Subcutaneous abdominal adipose tissue (tissue), 5 donors: ENCODE measurements at regions not wholly inside any gene's neighbourhood (a gene's known extent, or its start where the extent isn't known, plus 50 kb on each side); places are given as distances from the start of the nearest gene placed in this dataset.

Experiments
- H3K27ac ChIP-seq: one replicate; pipeline ENCODE4 v1.7.0; 2013; ENCODE audit warnings: low read depth, mild to moderate bottlenecking, inconsistent platforms, low read length, moderate library complexity
- H3K27me3 ChIP-seq, 5 donors: one replicate each; pipeline ENCODE4 v1.7.0; 2013; ENCODE audit warnings: low read length in 5 of 5, inconsistent platforms in 1 of 5; ENCODE audit not compliant: control insufficient read depth in 5 of 5, insufficient read depth in 4 of 5
- H3K36me3 ChIP-seq, 5 donors: one replicate each; pipeline ENCODE4 v1.7.0; 2013; ENCODE audit warnings: low read length in 5 of 5; ENCODE audit not compliant: control insufficient read depth in 5 of 5, insufficient read depth in 5 of 5
- H3K4me1 ChIP-seq, 5 donors: one replicate each; pipeline ENCODE4 v1.7.0; 2013; ENCODE audit warnings: low read length in 5 of 5, mild to moderate bottlenecking in 3 of 5, moderate library complexity in 1 of 5; ENCODE audit not compliant: control insufficient read depth in 5 of 5, insufficient read depth in 5 of 5
- H3K4me3 ChIP-seq, 5 donors: one replicate each; pipeline ENCODE4 v1.7.0; 2013; ENCODE audit warnings: low read length in 5 of 5, low read depth in 1 of 5
- H3K9ac ChIP-seq, 5 donors: one replicate each; pipeline ENCODE4 v1.7.0; 2013; ENCODE audit warnings: low read length in 5 of 5, mild to moderate bottlenecking in 4 of 5, moderate library complexity in 3 of 5
- H3K9me3 ChIP-seq, 5 donors: one replicate each; pipeline ENCODE4 v1.7.0; 2013; ENCODE audit warnings: low read length in 5 of 5; ENCODE audit not compliant: control insufficient read depth in 5 of 5
- donor health status: healthy.
- donor health status: healthy.
- donor health status: healthy.
- donor health status: healthy.
- donor health status: healthy.

- no peaks in the 10 kb centered on the region for H3K9me3 ChIP-seq
- no peak overlapping the region for H3K27ac ChIP-seq
- H3K36me3 ChIP-seq, result no peaks in the 10 kb centered on the region
- H3K4me3 ChIP-seq, result no peak overlapping the region
- H3K9ac ChIP-seq, result no peak overlapping the region
- H3K4me1 ChIP-seq, result no peaks in the 10 kb centered on the region
- H3K27me3 ChIP-seq, result peaks cover 10 to 44% (median 22%) of the 10 kb centered on the region in 5 donors
These were observed 601.7 kb downstream of the NPHP4 start for GRCh38 chr1:5390504-5390903.

DNA sequence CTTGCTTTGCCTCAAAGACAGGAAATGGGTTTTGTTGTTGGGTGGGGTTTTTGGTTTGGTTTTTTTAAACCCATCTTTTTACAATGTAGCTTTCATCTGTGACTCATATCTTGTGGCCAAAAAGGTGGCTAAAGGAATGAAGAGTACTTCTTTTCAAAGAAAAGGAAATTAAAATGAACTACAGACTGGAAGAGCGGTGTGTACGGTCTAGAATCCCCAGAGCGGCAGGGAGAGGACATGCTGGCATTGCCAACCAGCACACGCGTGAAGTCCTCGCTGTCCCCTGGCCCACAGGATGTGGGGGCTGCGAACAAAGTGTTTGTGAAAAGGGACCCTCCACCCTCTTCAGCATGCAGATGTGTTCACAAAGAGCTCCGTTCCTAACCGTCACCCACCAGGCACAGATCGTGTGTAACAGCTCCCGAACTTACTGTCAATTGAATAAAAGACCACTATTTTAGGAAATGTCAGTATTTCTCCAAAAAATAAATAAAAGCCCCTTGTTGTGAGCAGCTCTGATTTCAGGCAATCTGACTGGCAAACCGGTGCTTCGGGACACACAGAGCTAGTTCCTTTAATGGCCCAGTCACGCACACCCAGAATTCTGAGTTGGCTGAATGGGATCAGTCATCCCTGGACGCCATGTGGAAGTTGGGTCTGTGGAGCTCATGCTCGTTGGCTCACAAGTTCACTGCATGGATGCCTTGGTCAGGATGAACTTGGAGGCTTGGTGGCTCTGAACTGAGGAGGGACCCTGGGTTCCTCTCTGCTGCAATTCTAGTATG is 602.9 kb downstream of the NPHP4 start:
- Histone ChIP-seq H3K4me1 (no peaks in the 10 kb centered on the region), H3K27me3 (peaks cover 15 to 44% (median 32%) of the 10 kb centered on the region in 5 donors), H3K36me3 (no peaks in the 10 kb centered on the region), H3K9ac (no peak overlapping the region), H3K9me3 (no peaks in the 10 kb centered on the region), H3K4me3 (no peak overlapping the region), H3K27ac (no peak overlapping the region)

GRCh38 chr1:5388622-5389021 is 603.6 kb downstream of the NPHP4 start:
- Histone ChIP-seq H3K9ac (no peak overlapping the region), H3K27ac (no peak overlapping the region), H3K27me3 (peaks cover 15 to 44% (median 32%) of the 10 kb centered on the region in 5 donors)

DNA sequence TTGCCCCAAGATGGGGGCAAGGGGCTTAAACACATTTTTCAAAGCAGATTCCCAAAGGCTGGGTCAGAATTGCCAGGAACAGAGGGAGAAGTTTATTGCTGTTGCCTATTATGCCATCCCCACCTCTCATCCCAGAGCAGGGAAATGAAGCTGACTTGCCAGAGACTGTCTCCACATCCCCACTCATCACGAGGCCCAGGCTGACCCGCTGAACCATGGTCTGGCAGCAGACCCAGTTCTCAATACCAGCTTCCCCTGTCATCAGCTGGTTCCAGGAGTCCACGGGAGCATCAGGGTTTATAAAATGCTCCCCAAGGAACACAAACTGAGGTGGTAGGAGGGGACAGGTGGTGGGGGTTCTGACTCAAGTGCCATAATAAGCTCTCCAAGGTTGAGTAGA is 605.9 kb downstream of the NPHP4 start:
- Histone ChIP-seq H3K9ac (no peak overlapping the region), H3K9me3 (no peaks in the 10 kb centered on the region), H3K4me3 (no peak overlapping the region), H3K4me1 (no peaks in the 10 kb centered on the region), H3K36me3 (no peaks in the 10 kb centered on the region), H3K27me3 (peaks cover 6 to 42% (median 36%) of the 10 kb centered on the region in 5 donors), H3K27ac (no peak overlapping the region)

More at GRCh38 chr1:5388622-5389021, 603.6 kb downstream of the NPHP4 start:
- Histone ChIP-seq H3K4me3 (no peak overlapping the region), H3K36me3 (no peaks in the 10 kb centered on the region), H3K9me3 (no peaks in the 10 kb centered on the region), H3K4me1 (no peaks in the 10 kb centered on the region)

GRCh38 chr1:5385956-5386355 is 606.3 kb downstream of the NPHP4 start:
- Histone ChIP-seq H3K9me3 (no peaks in the 10 kb centered on the region), H3K9ac (no peak overlapping the region), H3K27me3 (peaks cover 6 to 39% (median 36%) of the 10 kb centered on the region in 5 donors), H3K4me1 (no peaks in the 10 kb centered on the region), H3K36me3 (no peaks in the 10 kb centered on the region), H3K27ac (no peak overlapping the region), H3K4me3 (no peak overlapping the region)

DNA sequence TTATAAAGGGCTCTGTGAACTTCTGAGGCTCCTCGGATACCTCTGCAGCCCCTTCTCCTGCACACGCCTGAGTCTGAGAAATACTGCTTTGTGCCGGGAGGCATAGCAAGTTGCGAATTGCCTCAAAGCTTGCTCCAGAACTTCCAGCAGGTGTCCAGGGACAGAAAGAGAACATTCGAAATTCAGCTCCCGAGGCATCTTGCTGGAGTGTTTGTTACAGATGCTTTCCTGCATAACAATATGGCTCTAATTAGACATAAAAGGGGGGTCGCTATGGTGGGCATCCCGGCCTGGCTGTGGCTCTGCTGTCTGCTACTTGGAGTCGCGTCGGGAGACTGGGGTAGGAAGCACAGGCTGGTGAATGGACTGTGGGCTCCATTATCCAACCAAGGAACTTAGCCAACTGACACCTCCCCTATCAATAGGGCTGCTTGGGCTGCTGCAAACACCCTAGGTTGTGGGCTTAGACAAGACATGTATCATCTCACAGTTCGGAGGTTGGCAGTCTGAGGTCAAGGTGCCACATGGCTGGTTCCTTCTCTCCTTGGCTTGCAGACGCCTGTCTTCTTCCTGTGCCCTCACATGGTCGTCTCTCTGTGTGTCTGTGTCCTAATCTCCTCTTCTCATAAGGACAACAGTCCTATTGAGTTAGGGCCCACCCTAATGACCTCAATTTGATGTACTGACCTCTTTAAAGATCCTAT is 607.0 kb downstream of the NPHP4 start:
- no peak overlapping the region for H3K27ac ChIP-seq

DNA sequence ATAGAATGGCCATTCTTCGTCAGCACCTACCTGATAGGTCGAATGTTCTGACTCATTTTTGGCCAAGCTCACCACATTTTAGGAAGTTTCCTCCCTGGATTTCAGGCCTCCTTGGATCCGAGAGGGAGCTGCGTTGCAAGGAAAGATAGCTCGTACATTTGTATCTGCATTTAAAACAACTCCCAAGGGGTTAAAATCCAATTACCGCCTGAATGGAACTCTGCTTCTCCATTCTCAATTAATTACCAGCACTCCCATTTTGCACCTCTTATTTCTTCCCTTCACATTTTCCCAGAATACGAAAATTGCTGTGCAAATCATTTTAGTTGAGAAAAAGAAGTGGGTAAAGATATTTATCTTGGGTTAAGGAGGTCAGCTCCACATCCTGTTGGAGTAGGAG is 610.7 kb downstream of the NPHP4 start:
- Histone ChIP-seq H3K4me1 (no peaks in the 10 kb centered on the region), H3K9me3 (no peaks in the 10 kb centered on the region), H3K36me3 (no peaks in the 10 kb centered on the region), H3K9ac (no peak overlapping the region), H3K27me3 (peaks cover 6 to 32% (median 23%) of the 10 kb centered on the region in 5 donors), H3K27ac (no peak overlapping the region), H3K4me3 (no peak overlapping the region)

More for the DNA sequence above, 607.0 kb downstream of the NPHP4 start:
- no peaks in the 10 kb centered on the region for H3K36me3 ChIP-seq
- no peaks in the 10 kb centered on the region for H3K4me1 ChIP-seq
- H3K9ac ChIP-seq, result no peak overlapping the region
- no peak overlapping the region for H3K4me3 ChIP-seq
- no peaks in the 10 kb centered on the region for H3K9me3 ChIP-seq
- peaks cover 6 to 44% (median 31%) of the 10 kb centered on the region in 5 donors for H3K27me3 ChIP-seq

DNA sequence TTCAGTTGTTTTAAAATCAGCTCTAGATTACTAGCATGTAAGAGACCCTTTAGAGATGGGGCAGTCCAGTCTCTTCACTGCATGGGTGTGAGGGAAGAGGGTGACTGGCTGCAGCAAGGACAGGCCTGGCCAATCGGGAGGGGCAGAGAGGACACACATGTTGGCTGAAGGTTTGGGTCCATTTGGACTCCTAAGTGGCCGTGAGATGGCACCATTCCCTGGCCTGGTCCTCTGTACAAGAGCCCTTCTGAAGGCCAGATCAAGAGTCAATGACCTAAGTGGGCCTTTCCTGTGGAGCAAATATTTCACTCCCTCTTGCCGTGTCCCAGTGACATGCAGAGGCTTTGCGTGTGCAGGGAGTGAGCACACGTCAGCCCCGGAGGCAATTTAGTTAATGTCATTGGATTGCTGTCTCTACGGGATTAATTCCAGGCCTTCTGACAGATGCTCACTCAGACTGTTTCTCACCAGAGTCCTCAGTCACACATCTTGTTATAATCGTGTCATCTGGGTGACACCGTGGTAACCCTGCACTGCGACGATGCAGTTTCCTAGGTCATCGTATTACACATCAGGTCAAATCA is 613.0 kb downstream of the NPHP4 start:
- H3K36me3 ChIP-seq, result no peaks in the 10 kb centered on the region
- no peaks in the 10 kb centered on the region for H3K9me3 ChIP-seq
- peaks cover 0 to 20% (median 15%) of the 10 kb centered on the region in 5 donors for H3K27me3 ChIP-seq

GRCh38 chr1:5376538-5377247 is 615.5 kb downstream of the NPHP4 start:
- Histone ChIP-seq H3K9me3 (peaks cover 0 to 12% (median 10%) of the 10 kb centered on the region in 5 donors), H3K4me1 (no peaks in the 10 kb centered on the region), H3K4me3 (no peak overlapping the region), H3K27me3 (peaks cover 0 to 17% (median 11%) of the 10 kb centered on the region in 5 donors), H3K27ac (no peak overlapping the region), H3K9ac (no peak overlapping the region), H3K36me3 (no peaks in the 10 kb centered on the region)

More for the DNA sequence above, 613.0 kb downstream of the NPHP4 start:
- H3K4me1 ChIP-seq, result no peaks in the 10 kb centered on the region
- H3K9ac ChIP-seq, result no peak overlapping the region
- no peak overlapping the region for H3K4me3 ChIP-seq
- H3K27ac ChIP-seq, result no peak overlapping the region
